ENCODE measurements at regions not wholly inside any gene's neighbourhood (a gene's known extent, or its start where the extent isn't known, plus 50 kb on each side); places are given as distances from the start of the nearest gene placed in this dataset.

- no peak for TF ChIP-seq CTCF (IDR thresholded peaks at IDR 0.05)
- TF ChIP-seq POLR2A (IDR thresholded peaks at IDR 0.05), result no peak
These were observed 551.7 kb downstream of the RNF144A start for GRCh38 chr2:7468955-7469354.
